B cell (primary cell): ENCODE measurements at regions not wholly inside any gene's neighbourhood (a gene's known extent, or its start where the extent isn't known, plus 50 kb on each side); places are given as distances from the start of the nearest gene placed in this dataset.

Experiments
- ATAC-seq: fragments of 200-7000 bp; cut with Tn5 transposase; one replicate; pipeline ENCODE4 v1.10.0; 2021; ENCODE audit warnings: low read depth, mild to moderate bottlenecking, moderate number of reproducible peaks, moderate library complexity
- CTCF ChIA-PET: fragments of 350-600 bp; sonication (Branson Sonifier 250); formaldehyde crosslinking; loops from one replicate; lab custom pipeline; 2021; ENCODE audit warnings: antibody characterized with exemption, inconsistent platforms; lab: Charles Lee
- POLR2A ChIA-PET: fragments of 350-600 bp; sonication (Branson Sonifier 250); formaldehyde crosslinking; loops from one replicate; lab custom pipeline; 2021; ENCODE audit warnings: antibody characterized with exemption; lab: Charles Lee
- DNase-seq: peaks from one replicate; pipeline ENCODE4 v3.0.0; 2013
- H2AFZ ChIP-seq: 2 replicates; pipeline ENCODE4 v1.6.1; 2012; ENCODE audit warnings: mild to moderate bottlenecking, low read depth, low read length; ENCODE audit not compliant: insufficient read depth, poor library complexity, severe bottlenecking
- H3K27ac ChIP-seq, 2 donors: 1 replicate in 1 of 2; 2 replicates in 1 of 2; pipeline ENCODE4 v1.5.1; 2012 to 2013; ENCODE audit warnings: low read length in 2 of 2, mild to moderate bottlenecking in 2 of 2, moderate library complexity in 1 of 2
- H3K27me3 ChIP-seq, 4 experiments: fragments of 200-600 bp in 1 of 4; sonication (generic) in 1 of 4; replicated peaks in 1 of 4; 1 replicate in 2 of 4; 2 replicates in 2 of 4; pipeline versions ENCODE4 v1.6.1 to v1.7.0; 2013 to 2016; ENCODE audit warnings: low read length in 3 of 4, mild to moderate bottlenecking in 2 of 4, mixed read lengths in 1 of 4, moderate library complexity in 1 of 4; ENCODE audit not compliant: insufficient read depth in 4 of 4, control insufficient read depth in 3 of 4; ENCODE audit errors: control extremely low read depth in 1 of 4
- H3K36me3 ChIP-seq, 2 experiments: replicated peaks in 1 of 2; 1 replicate in 1 of 2; 2 replicates in 1 of 2; pipeline versions ENCODE4 v1.6.1 to v1.7.1; 2013; ENCODE audit warnings: low read length in 1 of 2; ENCODE audit not compliant: insufficient read depth in 2 of 2, control insufficient read depth in 1 of 2; ENCODE audit errors: control extremely low read depth in 1 of 2, extremely low read depth in 1 of 2
- H3K4me1 ChIP-seq, 2 donors: fragments of 200-600 bp in 1 of 2; sonication (generic) in 1 of 2; 1 replicate in 1 of 2; 2 replicates in 1 of 2; pipeline versions ENCODE4 v1.5.1 to v1.6.1; 2013 to 2017; ENCODE audit warnings: low read length in 2 of 2; ENCODE audit not compliant: control insufficient read depth in 2 of 2, insufficient read depth in 2 of 2
- H3K4me2 ChIP-seq: replicated peaks from 2 replicates; pipeline ENCODE3; 2012; ENCODE audit warnings: mild to moderate bottlenecking, low read depth, low read length; ENCODE audit not compliant: poor library complexity, severe bottlenecking
- H3K4me3 ChIP-seq, 5 experiments: fragments of 200-600 bp in 1 of 5; sonication (generic) in 1 of 5; 1 replicate in 3 of 5; 2 replicates in 2 of 5; pipeline versions ENCODE4 v1.5.1 to v1.7.0; 2011 to 2016; ENCODE audit warnings: low read length in 4 of 5, mild to moderate bottlenecking in 4 of 5, low read depth in 2 of 5, control low read depth in 1 of 5, moderate library complexity in 1 of 5; ENCODE audit not compliant: insufficient read depth in 1 of 5; ENCODE audit errors: control extremely low read depth in 1 of 5, extremely low read depth in 1 of 5
- H3K79me2 ChIP-seq: fragments of 200-600 bp; sonication (generic); one replicate; pipeline ENCODE4 v1.6.0; 2016; ENCODE audit warnings: low read length; ENCODE audit not compliant: control insufficient read depth, insufficient read depth
- H3K9ac ChIP-seq: fragments of 200-600 bp; sonication (generic); 2 replicates; pipeline ENCODE4 v1.6.1; 2017; ENCODE audit warnings: mild to moderate bottlenecking, low read length, moderate library complexity
- H3K9me3 ChIP-seq, 3 donors: one replicate each; pipeline versions ENCODE4 v1.6.1 to v1.7.1; 2013; ENCODE audit warnings: low read length in 2 of 3; ENCODE audit not compliant: control insufficient read depth in 2 of 3, insufficient read depth in 1 of 3; ENCODE audit errors: control extremely low read depth in 1 of 3
- H4K20me1 ChIP-seq: 2 replicates; pipeline ENCODE4 v1.6.0; 2012; ENCODE audit warnings: mild to moderate bottlenecking, low read length; ENCODE audit not compliant: insufficient read depth, control insufficient read depth, poor library complexity, severe bottlenecking
- H3K27ac Mint-ChIP-seq: one replicate; pipeline ENCODE4 v1.8.0; 2021; ENCODE audit warnings: mixed read lengths
- H3K27me3 Mint-ChIP-seq: one replicate; pipeline ENCODE4 v1.8.0; 2021; ENCODE audit warnings: mixed read lengths
- H3K4me1 Mint-ChIP-seq: one replicate; pipeline ENCODE4 v1.8.0; 2021; ENCODE audit warnings: mixed read lengths
- H3K4me3 Mint-ChIP-seq: one replicate; pipeline ENCODE4 v1.8.0; 2021; ENCODE audit warnings: mixed read lengths
- H3K9me3 Mint-ChIP-seq: one replicate; pipeline ENCODE4 v1.8.0; 2022; ENCODE audit warnings: mixed read lengths; ENCODE audit not compliant: insufficient read depth
- EZH2 ChIP-seq: IDR thresholded peaks from 2 replicates; pipeline ENCODE4 v1.6.1; 2012; ENCODE audit warnings: borderline replicate concordance, low read depth, mild to moderate bottlenecking, moderate library complexity, low read length; ENCODE audit not compliant: insufficient read depth, poor library complexity, severe bottlenecking
- WGBS: methylation state at CpG from one replicate; pipeline ENCODE4 v1.1.5; 2013; ENCODE audit warnings: missing lambda C conversion rate; ENCODE audit not compliant: insufficient coverage; 5-methylcytosine and 5-hydroxymethylcytosine counted together
- intact Hi-C: fragments of 100-400 bp; cut with micrococcal nuclease; formaldehyde crosslinking; loops from one replicate; pipeline ENCODE4 v1.10.0; 2022
- TF ChIP-seq, protein P1 (sequence below): fragments of 200-600 bp; IDR thresholded peaks from one replicate; pipeline ENCODE4 v1.8.0; 2022; ENCODE audit warnings: antibody characterized with exemption, mild to moderate bottlenecking

GRCh38 chr14:38504175-38504574, 248.3 kb upstream of the CLEC14A start:
- H3K4me1 ChIP-seq: no peaks in the 10 kb centered on the region
- Mint-ChIP-seq H3K4me1 (no peaks in the 10 kb centered on the region), H3K9me3 (peaks cover 1% of the 10 kb centered on the region), H3K4me3 (no peak overlapping the region), H3K27me3 (no peaks in the 10 kb centered on the region), H3K27ac (no peak overlapping the region)
- no peaks in the 10 kb centered on the region for H3K27me3 ChIP-seq
- no peak overlapping the region for H3K4me2 ChIP-seq
- no peaks in the 10 kb centered on the region for H4K20me1 ChIP-seq
- no peaks in the 10 kb centered on the region for H3K36me3 ChIP-seq
- no peak overlapping the region for H3K4me3 ChIP-seq
- intact Hi-C loops: no loop called here
- H3K9ac ChIP-seq: no peak overlapping the region
- CTCF ChIA-PET: no interaction called here
- WGBS: no CpG with 5 or more reads among the region's 1 CpG
- TF ChIP-seq, protein P1, sequence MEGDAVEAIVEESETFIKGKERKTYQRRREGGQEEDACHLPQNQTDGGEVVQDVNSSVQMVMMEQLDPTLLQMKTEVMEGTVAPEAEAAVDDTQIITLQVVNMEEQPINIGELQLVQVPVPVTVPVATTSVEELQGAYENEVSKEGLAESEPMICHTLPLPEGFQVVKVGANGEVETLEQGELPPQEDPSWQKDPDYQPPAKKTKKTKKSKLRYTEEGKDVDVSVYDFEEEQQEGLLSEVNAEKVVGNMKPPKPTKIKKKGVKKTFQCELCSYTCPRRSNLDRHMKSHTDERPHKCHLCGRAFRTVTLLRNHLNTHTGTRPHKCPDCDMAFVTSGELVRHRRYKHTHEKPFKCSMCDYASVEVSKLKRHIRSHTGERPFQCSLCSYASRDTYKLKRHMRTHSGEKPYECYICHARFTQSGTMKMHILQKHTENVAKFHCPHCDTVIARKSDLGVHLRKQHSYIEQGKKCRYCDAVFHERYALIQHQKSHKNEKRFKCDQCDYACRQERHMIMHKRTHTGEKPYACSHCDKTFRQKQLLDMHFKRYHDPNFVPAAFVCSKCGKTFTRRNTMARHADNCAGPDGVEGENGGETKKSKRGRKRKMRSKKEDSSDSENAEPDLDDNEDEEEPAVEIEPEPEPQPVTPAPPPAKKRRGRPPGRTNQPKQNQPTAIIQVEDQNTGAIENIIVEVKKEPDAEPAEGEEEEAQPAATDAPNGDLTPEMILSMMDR: no peak
- no peak for TF ChIP-seq EZH2
- H3K9me3 ChIP-seq: peaks cover 0 to 2% (median 0%) of the 10 kb centered on the region in 3 donors
- ATAC-seq (no peak), DNase-seq (no peak)
- POLR2A ChIA-PET: no interaction called here
- no peak overlapping the region for H2AFZ ChIP-seq
- H3K79me2 ChIP-seq: no peaks in the 10 kb centered on the region
- no peak overlapping the region for H3K27ac ChIP-seq

DNA sequence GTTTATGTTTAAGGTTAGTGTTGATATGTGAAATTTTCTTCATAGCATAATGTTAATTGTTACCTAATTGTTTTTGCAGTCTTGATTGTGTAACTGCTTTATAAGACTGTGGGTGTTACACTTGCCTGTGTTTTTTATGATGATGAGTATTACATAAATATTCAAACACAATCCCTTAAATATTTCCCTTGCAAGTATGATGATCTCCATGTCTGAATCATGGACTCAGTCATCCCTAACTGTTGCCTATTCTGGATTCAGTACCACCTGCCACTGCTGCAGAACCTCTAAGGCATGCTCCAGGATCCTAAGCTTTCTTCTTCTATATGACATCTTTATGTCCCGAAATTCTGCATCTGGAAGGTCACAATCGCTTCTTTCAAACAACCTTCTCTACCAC, 246.3 kb upstream of the CLEC14A start:
- Histone ChIP-seq H3K79me2 (no peaks in the 10 kb centered on the region), H2AFZ (no peak overlapping the region), H3K27ac (no peak overlapping the region), H3K27me3 (no peaks in the 10 kb centered on the region), H3K4me2 (no peak overlapping the region), H3K4me1 (no peaks in the 10 kb centered on the region), H4K20me1 (no peaks in the 10 kb centered on the region), H3K9ac (no peak overlapping the region), H3K36me3 (no peaks in the 10 kb centered on the region), H3K9me3 (no peaks in the 10 kb centered on the region), H3K4me3 (no peak overlapping the region)
- no peaks in the 10 kb centered on the region for H3K27me3 Mint-ChIP-seq
- no CpG with 5 or more reads among the region's 2 CpGs for WGBS
- ChIA-PET CTCF (no interaction called here), POLR2A (no interaction called here)
- ATAC-seq (no peak), DNase-seq (no peak)
- no peaks in the 10 kb centered on the region for H3K4me1 Mint-ChIP-seq
- H3K9me3 Mint-ChIP-seq: no peaks in the 10 kb centered on the region
- TF ChIP-seq, protein P1: no peak
- TF ChIP-seq EZH2: no peak
- no peak overlapping the region for H3K27ac Mint-ChIP-seq
- no peak overlapping the region for H3K4me3 Mint-ChIP-seq
- intact Hi-C loops: no loop called here
